ENCODE measurements at regions not wholly inside any gene's neighbourhood (a gene's known extent, or its start where the extent isn't known, plus 50 kb on each side); places are given as distances from the start of the nearest gene placed in this dataset.

DNA sequence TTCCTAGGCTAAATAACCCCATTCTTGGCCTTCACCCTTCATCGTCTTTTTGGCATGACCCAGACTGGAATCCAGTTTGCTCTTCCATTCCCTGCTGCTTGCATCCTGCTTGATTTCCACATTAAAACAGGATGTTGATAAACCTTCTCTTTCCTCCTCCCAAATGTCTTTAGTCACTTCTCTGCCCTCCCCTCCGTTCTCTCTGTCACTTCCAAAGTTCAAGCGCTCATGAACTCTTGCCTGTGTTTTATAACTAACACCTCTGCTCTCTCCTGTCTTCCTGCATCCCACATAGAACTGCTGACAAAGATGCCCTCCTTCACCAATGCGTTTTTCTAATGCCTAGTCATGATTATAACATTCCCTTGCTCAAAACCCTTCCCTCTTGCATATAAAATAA, 65.6 kb upstream of the SLC44A3 start:
- TF ChIP-seq CTCF (IDR thresholded peaks at IDR 0.05) (no peak), POLR2A (IDR thresholded peaks at IDR 0.05) (no peak)

Data from thyroid gland (tissue), 4 donors.